OCI-LY3 (cell line): ENCODE measurements at regions not wholly inside any gene's neighbourhood (a gene's known extent, or its start where the extent isn't known, plus 50 kb on each side); places are given as distances from the start of the nearest gene placed in this dataset.

Experiments
- CTCF ChIP-seq: fragments of 200-600, 300-600 bp; sonication (generic); IDR thresholded peaks from 2 replicates; pipeline ENCODE4 v1.5.1; 2014; ENCODE audit warnings: antibody characterized with exemption, low read length, low read depth
- EZH2phosphoT487 ChIP-seq: fragments of 200-600 bp; shearing (Covaris generic); IDR thresholded peaks from 2 replicates; pipeline ENCODE4 v1.6.1; 2018; ENCODE audit warnings: antibody characterized with exemption, mixed run types, low read depth

- no peak for TF ChIP-seq CTCF
- TF ChIP-seq EZH2phosphoT487: no peak
Observed at GRCh38 chr14:27065886-27066285, 468.1 kb upstream of the NOVA1 start.
